D341Med (cell line): ENCODE measurements at regions not wholly inside any gene's neighbourhood (a gene's known extent, or its start where the extent isn't known, plus 50 kb on each side); places are given as distances from the start of the nearest gene placed in this dataset.

Experiments used
- DNase-seq: peaks from one replicate; pipeline ENCODE4 v3.0.0; 2012; ENCODE audit warnings: low spot score

DNA sequence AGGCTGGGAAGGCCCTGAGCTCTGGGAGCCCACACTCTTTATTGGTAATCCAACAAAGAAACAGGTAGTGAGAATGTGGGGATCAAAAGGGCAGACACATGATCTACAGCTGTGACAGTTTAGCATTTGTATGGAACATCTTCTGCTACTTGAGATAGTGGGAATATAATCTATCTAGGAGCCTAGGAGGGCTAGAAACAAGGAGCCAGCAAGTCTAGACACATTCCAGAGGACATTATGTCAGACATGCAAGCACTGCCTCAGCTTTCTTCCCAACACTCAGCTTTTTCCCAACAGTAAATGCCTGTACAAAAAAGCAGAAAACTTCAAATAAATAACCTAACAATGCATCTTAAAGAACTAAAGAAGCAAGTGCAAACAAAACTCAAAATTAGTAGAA lies 1150.6 kb upstream of the RAG2 start:
- no peak for DNase-seq

GRCh38 chr11:37747121-37747520 lies 1149.1 kb upstream of the RAG2 start:
- no peak for DNase-seq

GRCh38 chr11:37727371-37727770 lies 1129.3 kb upstream of the RAG2 start:
- DNase-seq = no peak

- no peak for DNase-seq
Observed at GRCh38 chr11:37724315-37724714, 1126.3 kb upstream of the RAG2 start.

GRCh38 chr11:37721485-37721884 lies 1123.4 kb upstream of the RAG2 start:
- DNase-seq = no peak

DNA sequence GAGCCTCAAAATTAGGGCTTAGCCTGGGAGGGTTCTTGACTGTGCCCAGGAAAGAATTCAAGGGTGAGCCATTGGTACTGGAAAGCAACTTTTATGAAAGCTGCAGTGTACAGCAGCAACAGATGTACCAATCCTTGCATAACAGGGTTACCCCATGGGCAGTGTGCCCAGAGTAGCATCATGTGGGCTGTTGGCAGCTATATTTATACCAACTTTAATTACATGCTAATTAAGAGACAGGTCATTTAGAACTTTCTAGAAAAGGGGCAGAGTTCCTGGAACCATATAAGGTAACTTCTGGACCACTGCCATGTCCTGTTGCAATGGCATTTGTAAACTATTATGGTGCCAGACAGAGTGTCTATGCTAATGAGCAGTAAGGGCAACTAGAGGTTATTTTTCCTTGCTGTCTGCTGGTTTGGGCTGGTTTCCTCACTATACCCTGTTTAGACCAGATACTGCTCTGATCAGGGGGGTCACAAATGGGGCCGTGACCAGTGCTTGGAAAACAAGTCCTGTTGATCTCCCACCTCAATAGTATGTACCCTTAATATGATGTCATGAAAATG lies 1120.5 kb upstream of the RAG2 start:
- no peak for DNase-seq

DNA sequence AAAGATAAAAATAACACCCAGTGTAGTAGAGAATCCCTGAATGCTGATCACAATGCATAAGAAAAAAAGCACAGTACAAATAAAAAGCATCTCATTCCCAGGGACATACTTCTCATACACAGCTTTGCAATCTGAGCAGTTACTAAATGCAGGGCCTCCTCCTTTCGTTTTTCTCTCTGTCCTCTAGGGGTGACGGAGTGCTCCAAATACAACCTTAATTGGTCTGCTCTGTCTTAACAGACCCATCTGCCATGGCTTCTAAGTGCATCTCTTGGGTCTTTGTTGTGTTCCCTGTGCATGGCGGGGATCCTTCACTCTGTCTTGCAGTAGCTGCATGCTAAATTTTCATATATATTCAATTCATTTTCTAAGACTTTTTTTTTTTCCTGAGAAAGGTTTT lies 1114.2 kb upstream of the RAG2 start:
- DNase-seq = peak; percentile 26

DNA sequence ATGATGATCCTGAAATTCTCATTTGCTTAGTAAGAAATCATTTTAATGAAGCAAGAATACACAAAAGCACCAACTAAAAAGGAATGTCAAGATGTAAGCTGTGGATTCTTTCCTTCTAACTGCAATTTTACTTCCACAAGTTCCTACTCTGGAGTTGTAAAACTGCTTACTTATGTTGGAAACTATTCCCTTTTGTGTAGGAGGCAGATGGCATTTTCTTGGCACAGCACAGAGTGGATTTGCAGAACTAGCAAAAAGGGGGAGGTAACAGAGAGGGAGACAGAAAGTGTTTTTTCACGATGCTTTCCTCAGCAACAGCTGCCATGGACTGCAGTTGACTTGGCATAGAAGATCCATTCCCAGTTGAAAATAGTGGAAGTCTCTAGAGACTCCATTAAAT lies 1112.0 kb upstream of the RAG2 start:
- DNase-seq = no peak

DNA sequence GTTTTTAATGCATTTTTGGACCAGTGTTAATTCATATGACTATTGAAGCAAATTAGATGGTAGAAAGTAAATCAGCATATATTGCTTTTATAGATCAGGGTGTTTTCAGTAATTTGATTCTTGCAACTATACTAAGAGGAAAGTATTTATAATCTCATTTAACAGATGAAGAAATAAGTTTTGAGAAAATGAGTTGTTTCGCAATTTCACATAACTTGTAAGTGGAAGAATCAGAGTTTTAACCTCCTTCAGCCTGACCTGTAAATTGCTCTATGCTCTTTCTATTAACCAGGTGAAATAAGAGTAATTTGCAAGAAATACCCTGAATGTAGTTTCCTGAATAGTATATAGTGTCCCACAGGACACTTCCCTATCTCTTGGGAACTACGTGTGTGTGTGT lies 1106.8 kb upstream of the RAG2 start:
- no peak for DNase-seq

GRCh38 chr11:37699644-37700043 lies 1101.6 kb upstream of the RAG2 start:
- no peak for DNase-seq

GRCh38 chr11:37695283-37695682 lies 1097.2 kb upstream of the RAG2 start:
- DNase-seq = no peak

- no peak for DNase-seq
Observed at GRCh38 chr11:37689951-37690350, 1091.9 kb upstream of the RAG2 start.

DNA sequence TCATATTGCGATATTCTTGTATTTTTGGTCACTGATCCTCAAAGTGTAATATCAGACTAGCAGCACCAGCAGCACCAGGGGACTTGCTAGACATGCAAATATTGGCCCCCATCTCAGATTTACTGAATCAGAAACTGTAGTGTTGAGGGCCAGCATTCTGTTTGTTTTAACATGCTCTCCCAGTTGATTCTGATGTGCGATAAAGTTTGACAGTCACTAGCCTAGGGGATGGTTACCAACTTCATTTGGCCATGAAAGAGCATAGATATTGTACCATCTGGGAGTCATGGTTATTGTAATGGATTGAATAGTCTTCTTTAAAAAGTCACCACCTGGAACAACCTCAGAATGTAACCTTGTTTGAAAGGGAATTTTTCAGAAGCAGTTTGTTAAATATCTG lies 1090.4 kb upstream of the RAG2 start:
- no peak for DNase-seq

DNA sequence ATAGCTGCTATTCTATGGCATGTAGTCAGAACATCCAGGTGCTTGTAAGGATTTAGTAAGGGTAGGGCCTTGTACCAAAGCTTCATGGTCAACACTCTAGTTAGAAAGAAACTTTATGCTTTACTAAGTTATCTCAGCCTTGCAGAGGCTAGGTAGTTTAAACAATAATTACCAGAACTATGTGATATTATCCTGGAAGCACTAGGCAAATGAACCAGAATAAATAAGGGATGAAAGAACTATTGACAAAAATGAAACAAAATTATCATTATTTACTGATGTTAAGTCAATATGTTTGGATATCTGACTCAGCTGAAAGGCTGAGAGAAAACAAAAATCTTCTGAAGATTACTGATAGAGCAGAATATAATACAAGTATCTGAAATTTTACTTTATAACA lies 1089.1 kb upstream of the RAG2 start:
- DNase-seq = no peak

DNA sequence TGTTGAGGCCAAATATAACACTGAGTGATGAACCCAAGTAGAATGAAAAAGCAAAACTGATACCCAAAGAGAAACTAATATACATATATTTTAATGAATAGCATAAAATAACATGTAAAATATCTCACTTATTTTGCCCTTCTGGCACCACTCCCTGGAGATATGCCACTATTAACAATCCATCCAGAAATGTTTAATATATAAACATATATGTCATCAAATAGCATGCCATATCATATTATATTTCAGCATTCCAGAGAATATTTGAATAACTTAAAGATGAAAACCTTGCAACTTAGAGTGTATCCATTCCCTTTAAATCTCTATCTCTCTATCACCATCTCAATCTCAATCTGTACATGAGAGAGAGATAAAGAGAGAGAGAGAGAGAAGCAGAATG lies 1073.3 kb upstream of the RAG2 start:
- DNase-seq = no peak

DNA sequence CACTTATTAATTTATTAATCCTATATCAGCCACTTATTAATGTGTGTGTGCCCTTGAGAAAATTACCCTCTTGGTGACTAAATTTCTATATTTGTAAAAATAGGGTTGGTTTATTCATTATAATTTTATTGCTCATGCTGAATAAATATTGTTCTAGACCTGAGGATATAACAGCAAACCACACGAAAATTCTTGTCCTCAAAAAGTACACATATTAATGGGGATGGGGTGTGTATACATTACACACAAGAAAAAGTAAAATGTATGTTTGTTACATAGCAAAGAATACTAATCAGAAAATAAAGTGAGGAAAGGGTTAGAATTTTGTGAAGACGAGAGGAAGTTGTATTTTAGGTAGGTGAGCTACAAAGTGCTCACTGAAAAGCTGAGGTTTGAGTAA lies 1068.9 kb upstream of the RAG2 start:
- no peak for DNase-seq

DNA sequence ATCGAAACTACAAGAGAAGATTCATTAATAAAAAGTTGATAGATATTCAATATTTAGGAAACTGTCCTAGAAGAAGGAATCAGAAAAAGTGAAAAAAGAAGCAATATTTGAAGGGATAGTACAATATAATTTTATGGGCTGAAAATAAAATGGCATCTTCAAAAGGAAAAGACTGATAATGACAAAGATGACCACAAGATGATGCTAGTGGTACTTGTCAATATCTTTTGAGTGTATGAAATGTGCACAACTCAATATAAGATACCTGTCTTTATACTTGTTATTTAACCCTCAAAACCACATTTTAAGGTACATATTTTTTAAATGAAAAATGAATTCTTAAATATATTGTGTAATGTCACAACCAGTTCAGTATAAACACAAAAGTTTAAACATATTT lies 1059.6 kb upstream of the RAG2 start:
- DNase-seq = no peak

DNA sequence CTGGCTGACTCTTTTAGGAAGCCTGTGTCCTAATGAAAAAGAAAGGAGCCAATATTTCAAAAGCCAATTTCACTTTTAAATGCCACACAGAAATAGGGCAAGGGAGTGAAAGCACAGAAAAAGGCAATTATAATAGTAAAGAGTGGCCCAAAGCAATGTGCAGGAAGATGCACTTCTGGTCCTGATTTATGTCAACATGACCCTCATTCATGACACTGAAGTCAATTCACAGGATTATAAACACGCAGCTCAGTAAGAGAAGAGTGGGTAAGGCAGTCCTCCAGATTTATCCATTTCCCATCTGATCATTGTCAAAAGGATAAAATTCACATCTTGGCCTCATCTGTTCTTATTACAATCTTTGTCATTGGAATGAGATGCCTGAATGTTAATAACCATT lies 1049.7 kb upstream of the RAG2 start:
- no peak for DNase-seq

DNA sequence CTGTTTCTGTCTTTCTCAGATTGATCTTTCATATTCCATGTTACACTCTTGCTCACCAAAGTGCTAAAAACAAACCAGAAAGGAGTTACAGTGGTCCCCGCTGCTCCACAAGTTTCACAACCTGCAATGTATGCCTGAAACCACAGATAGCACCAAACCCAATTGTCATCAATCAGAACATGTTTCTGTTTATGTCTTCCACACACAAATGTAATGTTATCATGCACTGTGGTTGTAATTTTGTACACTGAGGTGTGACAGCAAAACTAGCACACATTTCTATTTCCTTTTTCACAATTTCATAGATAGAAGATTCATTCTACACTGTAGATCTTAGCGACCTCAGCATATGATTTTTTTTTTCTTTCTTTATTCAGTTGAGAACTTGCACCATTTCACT lies 1045.9 kb upstream of the RAG2 start:
- DNase-seq = no peak

- DNase-seq = no peak
Observed at GRCh38 chr11:37642296-37642695, 1044.3 kb upstream of the RAG2 start.

GRCh38 chr11:37632748-37633147 lies 1034.7 kb upstream of the RAG2 start:
- DNase-seq = no peak

- DNase-seq = no peak
Observed at GRCh38 chr11:37630866-37631265, 1032.8 kb upstream of the RAG2 start.

DNA sequence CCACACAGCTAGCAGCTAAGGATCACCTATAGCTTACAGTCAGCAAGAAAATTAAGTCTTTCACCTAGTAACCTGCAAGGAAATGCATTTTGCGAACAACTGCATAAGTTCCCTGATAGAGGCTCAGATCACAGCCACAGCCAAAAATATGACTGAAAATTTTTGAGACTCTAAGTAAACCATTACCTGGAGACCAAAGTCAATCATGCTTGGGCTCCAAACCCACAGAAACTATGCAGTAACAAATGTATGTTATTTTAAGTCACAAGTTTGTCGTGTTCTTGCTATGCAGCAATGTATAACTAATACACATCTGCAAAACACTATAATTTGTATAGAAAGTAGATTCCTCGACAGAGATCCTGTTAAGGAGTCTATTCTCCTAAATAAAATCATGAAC lies 1025.7 kb upstream of the RAG2 start:
- DNase-seq = no peak

DNA sequence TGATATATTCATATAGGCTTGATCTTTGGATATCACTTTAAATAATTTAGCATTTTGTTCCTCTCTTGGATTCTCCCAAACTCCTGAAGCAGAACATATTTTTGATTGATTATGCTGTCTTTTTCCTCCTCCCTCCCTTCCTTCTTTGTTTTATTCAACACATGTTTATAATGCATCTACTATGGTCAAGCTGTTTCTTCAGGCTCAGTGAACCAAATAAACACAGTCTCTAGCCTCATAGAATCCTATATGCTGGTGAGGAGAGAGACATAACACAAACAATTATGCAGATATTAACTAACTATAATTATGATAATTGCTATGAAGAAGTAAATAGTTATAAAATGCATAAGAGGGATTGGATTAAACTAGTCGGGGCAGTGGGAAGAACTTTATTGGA lies 1023.6 kb upstream of the RAG2 start:
- DNase-seq = no peak

DNA sequence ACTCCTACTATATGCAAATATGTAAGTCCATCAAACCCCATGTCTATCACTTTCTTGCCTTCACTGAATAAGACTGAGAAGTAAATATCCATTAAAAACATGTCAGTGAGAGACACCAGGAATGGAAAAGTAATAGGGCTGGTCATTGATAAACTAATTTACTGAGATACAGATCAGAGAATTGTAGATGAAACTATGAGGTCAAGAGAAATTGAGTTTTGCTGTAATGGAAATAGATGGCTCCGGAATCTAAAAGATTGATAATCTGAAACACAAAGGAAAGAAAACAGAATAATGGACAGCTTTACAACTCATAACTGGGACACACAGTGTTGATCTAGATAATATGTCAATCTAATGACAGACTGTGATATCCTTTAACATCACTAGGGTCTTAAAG lies 1018.3 kb upstream of the RAG2 start:
- no peak for DNase-seq
